Left renal pelvis (tissue), 4 donors: ENCODE measurements at regions not wholly inside any gene's neighbourhood (a gene's known extent, or its start where the extent isn't known, plus 50 kb on each side); places are given as distances from the start of the nearest gene placed in this dataset.

Source experiments
- DNase-seq, 4 donors: peaks; one replicate each; pipeline ENCODE4 v3.0.0-alpha.2; 2013; ENCODE audit warnings: low read depth in 4 of 4, low spot score in 3 of 4

GRCh38 chr9:7403839-7404487 is 395.6 kb downstream of the DMAC1 start:
- no peak for DNase-seq

- no peak for DNase-seq
Measured at GRCh38 chr9:7403028-7403389, 396.6 kb downstream of the DMAC1 start.

- peak in 1 of 4 donors; percentile 16 for DNase-seq
Measured at GRCh38 chr9:7402334-7403027, 397.1 kb downstream of the DMAC1 start.

DNA sequence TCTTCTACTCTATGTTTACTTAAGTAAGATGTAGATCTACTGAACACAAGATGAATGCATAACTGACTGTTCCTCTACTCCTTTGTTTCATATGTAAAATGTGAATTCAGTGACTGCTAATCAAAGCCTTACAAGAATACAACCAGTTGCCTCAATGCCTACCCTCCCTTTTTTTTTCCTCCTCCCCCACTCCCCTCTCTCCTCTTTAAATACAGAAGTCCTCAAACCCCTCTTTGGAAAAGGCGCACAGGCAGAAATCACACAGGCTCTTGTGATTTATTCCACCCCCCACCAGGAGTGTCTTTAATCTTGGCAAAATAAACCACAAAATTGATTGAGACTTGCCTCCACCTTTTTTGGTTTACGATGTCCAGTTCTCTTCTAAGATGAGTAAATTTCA is 398.5 kb downstream of the DMAC1 start:
- DNase-seq: no peak

GRCh38 chr9:7394002-7394774 is 405.4 kb downstream of the DMAC1 start:
- DNase-seq: no peak

DNA sequence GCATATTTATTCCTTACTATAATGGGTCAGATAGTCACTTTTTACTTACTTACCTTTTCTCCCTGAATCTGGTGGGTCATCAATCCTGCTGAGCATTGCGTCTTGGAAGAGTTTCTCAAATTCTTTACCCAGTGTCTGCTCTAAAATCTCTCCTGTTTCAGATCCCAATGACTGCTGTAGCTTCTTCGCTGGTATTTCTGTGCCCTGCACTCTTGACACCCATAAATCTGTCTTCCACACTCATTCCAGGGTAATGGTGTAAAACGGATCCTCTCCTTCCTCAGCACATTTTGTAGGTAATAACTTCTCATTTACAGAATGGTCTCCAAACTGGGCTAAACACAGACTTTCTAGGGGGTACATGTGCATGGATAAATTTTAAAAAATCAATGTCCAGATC is 407.4 kb downstream of the DMAC1 start:
- DNase-seq: peak in 2 of 4 donors; percentile 43 to 66

GRCh38 chr9:7388755-7389154 is 410.8 kb downstream of the DMAC1 start:
- no peak for DNase-seq

- no peak for DNase-seq
Measured at GRCh38 chr9:7387840-7388239, 411.7 kb downstream of the DMAC1 start.

DNA sequence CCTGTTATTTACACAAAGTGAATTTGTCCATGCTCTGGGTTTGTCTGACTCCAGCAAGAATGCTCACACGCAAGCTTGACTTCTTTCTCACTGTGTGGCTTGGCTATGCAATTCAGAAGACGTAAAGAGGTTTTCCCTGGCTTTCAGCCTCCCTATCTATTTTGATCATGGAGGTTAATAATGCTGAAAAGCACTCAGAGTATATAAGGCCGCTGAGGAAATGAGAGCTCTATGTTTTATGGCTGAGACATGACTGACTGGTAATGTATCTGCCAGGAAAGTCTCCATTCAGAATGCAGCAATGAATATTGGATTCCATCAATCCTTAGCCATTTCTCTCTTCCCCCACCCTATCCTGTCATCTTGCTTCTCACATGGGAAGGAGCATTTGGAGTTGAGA is 417.3 kb downstream of the DMAC1 start:
- no peak for DNase-seq

GRCh38 chr9:7377489-7377888 is 422.1 kb downstream of the DMAC1 start:
- no peak for DNase-seq

DNA sequence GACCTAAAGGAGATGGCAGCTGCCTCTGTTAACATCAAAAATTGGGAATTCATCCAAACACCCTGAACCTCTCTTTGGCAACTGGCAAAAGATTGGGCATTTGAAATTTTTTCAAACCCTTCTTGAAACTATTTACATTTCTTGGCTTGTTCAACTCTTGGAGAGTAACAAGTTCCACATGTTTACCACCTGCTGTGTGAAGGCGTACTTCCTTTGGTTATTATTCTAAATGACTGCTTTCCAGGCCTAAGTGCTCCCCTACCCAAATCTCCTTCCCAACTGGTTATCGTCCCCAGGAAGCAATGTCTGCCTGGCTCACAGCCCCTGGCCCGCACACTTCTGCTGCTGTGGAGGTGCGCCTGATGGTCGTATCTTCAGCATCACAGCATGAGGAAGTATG is 422.7 kb downstream of the DMAC1 start:
- no peak for DNase-seq

DNA sequence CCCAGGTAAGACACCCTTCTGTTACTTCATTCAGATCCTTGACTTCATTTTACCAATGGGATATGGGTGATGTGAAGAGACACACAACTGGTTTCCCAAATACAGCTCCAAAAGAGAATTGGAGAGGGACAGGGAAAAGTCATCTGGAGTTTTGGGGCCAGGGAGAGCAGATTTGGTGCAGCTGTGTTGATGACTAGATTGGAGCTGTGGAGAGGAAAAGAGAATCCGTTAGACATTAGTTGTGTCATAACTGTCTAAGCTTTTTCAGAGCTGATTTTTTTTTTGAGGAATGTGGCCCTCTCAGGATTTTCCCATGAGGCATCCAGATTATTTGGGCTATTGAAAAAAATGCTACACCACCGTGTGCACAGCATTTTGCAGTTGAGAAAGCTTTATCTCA is 423.4 kb downstream of the DMAC1 start:
- no peak for DNase-seq

DNA sequence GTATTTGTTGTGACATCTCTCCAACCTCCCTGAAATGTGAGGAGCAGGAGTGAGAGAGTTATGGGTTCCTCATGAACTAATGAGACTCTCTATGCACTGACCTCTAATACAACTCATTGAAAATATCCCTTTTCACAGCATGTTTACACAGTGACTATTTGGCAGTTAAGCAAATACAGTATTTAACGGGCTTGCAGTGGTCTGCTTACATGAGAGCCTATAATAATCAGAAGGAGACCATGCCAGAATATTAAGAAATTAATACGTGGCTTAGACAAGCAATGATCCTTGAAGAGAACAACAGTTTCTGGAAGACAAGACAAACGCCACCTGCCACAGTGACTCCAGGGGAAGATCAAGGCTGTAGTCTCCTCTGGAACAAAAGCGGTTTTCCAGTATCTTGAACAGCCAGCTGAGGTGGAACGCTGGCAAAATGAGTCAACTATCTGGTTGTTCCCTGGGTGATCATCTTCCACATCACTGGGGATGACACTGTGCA is 424.5 kb downstream of the DMAC1 start:
- peak in 1 of 4 donors; percentile 64 for DNase-seq

DNA sequence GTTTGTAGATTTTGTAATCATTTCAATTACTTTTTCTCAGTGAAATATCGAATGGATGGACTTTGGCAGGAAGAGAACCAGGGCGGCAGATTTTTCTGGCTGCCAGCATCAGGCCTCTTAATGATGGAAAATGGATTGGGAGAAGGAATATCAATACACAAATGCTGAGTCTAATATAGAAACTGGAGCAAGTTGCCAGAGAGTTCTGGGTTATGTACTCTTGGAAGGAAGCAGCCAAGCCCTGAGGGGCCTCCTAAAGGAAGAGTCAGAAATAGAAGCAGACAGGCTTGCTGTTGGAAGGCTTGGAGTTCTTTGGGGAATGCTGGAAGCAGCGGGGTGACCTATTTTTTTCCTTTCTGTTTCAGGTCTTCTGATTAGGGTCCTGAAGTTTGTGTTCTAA is 428.6 kb downstream of the DMAC1 start:
- DNase-seq: no peak

DNA sequence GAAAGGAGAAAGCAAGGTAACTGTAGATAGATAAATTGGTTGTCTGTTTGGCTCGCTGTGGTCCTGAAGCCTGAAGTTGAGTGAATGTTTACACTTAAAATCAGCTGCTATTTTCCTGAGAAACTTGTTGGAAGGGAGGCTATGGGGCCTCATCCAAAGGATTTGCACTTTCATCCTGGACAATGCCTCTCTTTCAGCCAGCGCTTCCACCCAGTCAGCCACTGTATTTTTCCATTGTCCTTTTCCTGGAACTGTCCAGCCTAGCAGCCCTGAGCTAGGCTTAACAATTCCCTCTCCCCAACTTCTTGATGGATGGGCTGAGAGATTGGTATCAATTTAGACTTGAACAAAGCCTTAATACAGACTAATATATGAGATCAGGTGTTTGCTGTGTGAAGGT is 429.2 kb downstream of the DMAC1 start:
- DNase-seq: no peak

DNA sequence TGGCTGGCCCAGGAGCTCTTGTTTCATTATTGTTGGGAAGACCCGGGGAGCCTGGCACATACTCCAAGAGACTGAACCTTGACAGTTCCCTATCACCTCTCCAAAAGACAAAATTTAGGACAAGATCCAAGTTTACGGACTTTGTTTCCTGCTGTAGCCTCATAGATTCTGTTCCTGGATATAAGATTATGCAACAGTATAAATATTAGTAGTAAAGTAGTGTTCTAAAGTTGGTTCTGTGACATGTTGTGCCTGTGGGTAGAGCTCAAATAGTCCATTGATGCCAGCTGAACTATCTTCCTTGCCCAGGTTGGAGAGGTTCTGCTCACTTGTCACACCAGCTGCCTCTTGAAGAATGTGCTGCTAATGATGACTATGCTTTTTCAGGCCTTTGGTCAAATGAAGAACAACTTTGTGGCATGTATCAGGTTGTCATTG is 430.2 kb downstream of the DMAC1 start:
- DNase-seq: no peak

DNA sequence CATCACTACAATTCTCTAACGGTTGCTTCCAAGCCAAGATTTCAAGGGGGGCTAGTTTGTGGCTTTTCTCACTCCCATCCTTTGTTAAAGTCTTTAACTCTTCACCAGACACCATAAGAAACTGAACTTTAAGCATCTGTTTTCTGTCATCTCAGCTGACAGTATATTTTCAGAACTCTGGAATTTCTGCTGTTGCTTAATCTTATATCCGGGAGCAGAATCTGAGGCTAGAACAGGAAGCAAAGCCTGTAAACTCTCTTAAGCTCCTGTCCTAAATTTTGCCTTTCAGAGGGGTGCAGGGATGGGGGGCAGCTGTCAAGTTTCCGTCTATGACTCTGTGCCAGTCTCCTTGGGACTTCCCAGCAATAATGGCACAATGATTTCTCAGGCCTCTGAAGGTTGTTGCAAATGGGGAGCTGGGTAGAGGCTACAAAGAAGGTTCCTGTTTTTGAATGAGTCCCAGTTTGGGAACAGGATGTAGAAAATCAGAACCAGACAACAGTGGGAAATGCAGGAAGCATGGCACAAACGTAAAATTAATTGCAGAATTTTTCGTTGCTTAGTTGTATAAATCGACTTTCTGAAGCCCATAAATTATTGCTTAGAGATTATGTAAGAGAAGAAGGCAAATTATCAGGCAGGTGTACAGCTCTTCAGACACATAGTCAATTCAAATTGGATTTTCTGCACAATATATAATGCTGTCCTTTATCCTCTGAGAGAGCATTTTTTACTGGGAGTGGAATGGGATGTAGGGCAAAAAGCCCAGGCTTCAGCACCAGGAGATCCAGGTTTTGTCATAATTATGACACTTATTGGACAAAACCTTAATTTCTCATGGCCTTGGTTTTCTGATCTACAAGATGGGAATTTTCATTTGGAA is 430.9 kb downstream of the DMAC1 start:
- DNase-seq: peak in 3 of 4 donors; percentile 46 to 58 (median 50)

- DNase-seq: no peak
Measured at GRCh38 chr9:7367726-7368125, 431.9 kb downstream of the DMAC1 start.

GRCh38 chr9:7366121-7366520 is 433.5 kb downstream of the DMAC1 start:
- no peak for DNase-seq

GRCh38 chr9:7363777-7364477 is 435.7 kb downstream of the DMAC1 start:
- DNase-seq: no peak
